ENCODE measurements at regions not wholly inside any gene's neighbourhood (a gene's known extent, or its start where the extent isn't known, plus 50 kb on each side); places are given as distances from the start of the nearest gene placed in this dataset.

- H3K27ac ChIP-seq = no peak overlapping the region
- H3K9me3 ChIP-seq (ENCODE audit: low read depth) = no peaks in the 10 kb centered on the region
- no peak for DNase-seq (ENCODE audit: low spot score)
- Mint-ChIP-seq H3K27me3 (ENCODE audit: insufficient read depth, low read depth) (no peaks in the 10 kb centered on the region), H3K36me3 (no peaks in the 10 kb centered on the region), H3K4me3 (no peak overlapping the region), H3K9me3 (peaks cover 12% of the 10 kb centered on the region), H3K4me1 (no peaks in the 10 kb centered on the region), H3K27ac (no peak overlapping the region)
- H3K4me3 ChIP-seq = no peak overlapping the region
- no peaks in the 10 kb centered on the region for H3K36me3 ChIP-seq
- no peaks in the 10 kb centered on the region for H3K4me1 ChIP-seq
- H3F3A ChIP-seq (ENCODE audit: low read depth) = no peaks in the 10 kb centered on the region
- no peaks in the 10 kb centered on the region for H3K79me2 ChIP-seq (ENCODE audit: low read depth)
- H2AFZ ChIP-seq (replicated peaks) = no peak overlapping the region
- no peaks in the 10 kb centered on the region for H3K27me3 ChIP-seq
- no peaks in the 10 kb centered on the region for H4K20me1 ChIP-seq (ENCODE audit: low read depth)
- no peak for TF ChIP-seq CTCF (IDR thresholded peaks at IDR 0.05)
- no peak for TF ChIP-seq EZH2phosphoT487 (IDR thresholded peaks at IDR 0.05)
- TF ChIP-seq EZH2 (IDR thresholded peaks at IDR 0.05) = no peak
- H3K4me2 ChIP-seq = no peak overlapping the region
- no peak overlapping the region for H3K9ac ChIP-seq
Measured at GRCh38 chr7:52512656-52513055, 522.8 kb upstream of the POM121L12 start.

DNA sequence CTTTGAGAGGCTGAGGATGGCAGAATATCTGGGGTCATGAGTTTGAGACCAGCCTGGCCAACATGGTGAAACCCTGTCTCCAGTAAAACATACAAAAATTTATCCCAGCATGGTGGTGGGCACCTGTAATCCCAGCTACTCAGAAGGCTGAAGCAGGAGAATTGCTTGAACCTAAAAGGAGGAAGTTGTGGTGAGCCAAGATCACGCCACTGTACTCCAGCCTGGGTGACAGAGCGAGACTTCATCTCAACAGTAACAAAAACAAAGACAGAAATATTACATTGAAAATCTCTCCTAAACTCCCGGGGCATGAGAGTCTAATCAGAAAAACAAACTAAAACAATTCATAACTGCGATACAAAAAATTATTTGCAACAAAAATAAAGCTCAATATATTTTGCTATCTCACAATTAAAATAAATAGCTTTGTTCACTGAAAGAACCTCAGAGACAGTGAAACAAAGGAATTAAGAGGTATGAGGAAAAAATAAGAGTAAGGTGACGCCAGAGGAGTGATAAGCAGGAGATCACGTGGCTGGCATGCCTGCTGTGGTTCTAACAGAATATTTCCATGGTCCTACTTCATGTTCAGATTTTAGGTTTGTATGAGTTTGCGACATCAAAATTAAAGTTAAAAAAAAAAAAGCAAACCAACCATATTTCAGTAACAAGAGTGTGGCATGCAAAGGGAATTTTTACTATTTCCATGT lies 527.7 kb upstream of the POM121L12 start:
- H3K79me2 ChIP-seq (ENCODE audit: low read depth) = no peaks in the 10 kb centered on the region
- Mint-ChIP-seq H3K9me3 (no peaks in the 10 kb centered on the region), H3K36me3 (no peaks in the 10 kb centered on the region), H3K4me3 (no peak overlapping the region), H3K27ac (no peak overlapping the region), H3K27me3 (ENCODE audit: insufficient read depth, low read depth) (no peaks in the 10 kb centered on the region), H3K4me1 (no peaks in the 10 kb centered on the region)
- no peaks in the 10 kb centered on the region for H3K4me1 ChIP-seq
- DNase-seq (ENCODE audit: low spot score) = no peak
- no peak overlapping the region for H3K27ac ChIP-seq
- no peaks in the 10 kb centered on the region for H3K36me3 ChIP-seq
- H3K9ac ChIP-seq = no peak overlapping the region
- no peak overlapping the region for H2AFZ ChIP-seq (replicated peaks)
- H3F3A ChIP-seq (ENCODE audit: low read depth) = no peaks in the 10 kb centered on the region
- H3K27me3 ChIP-seq = no peaks in the 10 kb centered on the region
- H3K4me3 ChIP-seq = no peak overlapping the region
- TF ChIP-seq EZH2phosphoT487 (IDR thresholded peaks at IDR 0.05) (no peak), EZH2 (IDR thresholded peaks at IDR 0.05) (no peak), CTCF (IDR thresholded peaks at IDR 0.05) (no peak)
- H3K9me3 ChIP-seq (ENCODE audit: low read depth) = no peaks in the 10 kb centered on the region
- no peak overlapping the region for H3K4me2 ChIP-seq
- H4K20me1 ChIP-seq (ENCODE audit: low read depth) = no peaks in the 10 kb centered on the region

DNA sequence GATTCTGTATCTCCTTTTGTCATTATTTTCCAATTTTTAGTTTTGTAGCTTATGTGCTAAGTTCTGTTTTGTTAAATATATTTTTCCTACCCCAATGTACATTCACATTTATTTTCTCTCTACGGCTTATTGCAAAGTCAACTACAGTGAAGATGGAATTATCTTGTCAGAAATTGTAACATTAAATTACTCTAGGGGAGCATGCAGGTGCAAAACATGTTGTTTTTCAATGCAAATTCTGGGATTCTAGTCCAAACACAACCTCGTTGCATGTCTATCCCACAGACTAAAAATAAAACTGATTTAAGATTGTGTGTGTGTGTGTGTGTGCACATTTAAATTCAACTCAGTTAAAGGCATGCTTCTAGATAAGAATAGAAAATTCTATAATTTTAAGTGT lies 529.1 kb upstream of the POM121L12 start:
- Histone ChIP-seq H3K27me3 (no peaks in the 10 kb centered on the region), H3F3A (ENCODE audit: low read depth) (no peaks in the 10 kb centered on the region)
- no peaks in the 10 kb centered on the region for H3K4me1 Mint-ChIP-seq

More for the DNA sequence above, 529.1 kb upstream of the POM121L12 start:
- TF ChIP-seq EZH2 (IDR thresholded peaks at IDR 0.05) (no peak), CTCF (IDR thresholded peaks at IDR 0.05) (no peak), EZH2phosphoT487 (IDR thresholded peaks at IDR 0.05) (no peak)
- Histone ChIP-seq H4K20me1 (ENCODE audit: low read depth) (no peaks in the 10 kb centered on the region), H3K36me3 (no peaks in the 10 kb centered on the region), H3K27ac (no peak overlapping the region), H3K4me1 (no peaks in the 10 kb centered on the region), H2AFZ (replicated peaks) (no peak overlapping the region), H3K9me3 (ENCODE audit: low read depth) (no peaks in the 10 kb centered on the region), H3K79me2 (ENCODE audit: low read depth) (no peaks in the 10 kb centered on the region), H3K4me3 (no peak overlapping the region), H3K9ac (no peak overlapping the region), H3K4me2 (no peak overlapping the region)
- no peak for DNase-seq (ENCODE audit: low spot score)
- H3K36me3 Mint-ChIP-seq = no peaks in the 10 kb centered on the region
- no peaks in the 10 kb centered on the region for H3K27me3 Mint-ChIP-seq (ENCODE audit: insufficient read depth, low read depth)
- no peak overlapping the region for H3K27ac Mint-ChIP-seq
- no peak overlapping the region for H3K4me3 Mint-ChIP-seq
- H3K9me3 Mint-ChIP-seq = no peaks in the 10 kb centered on the region

All from neural progenitor cell (in vitro differentiated cells).